ENCODE measurements at regions not wholly inside any gene's neighbourhood (a gene's known extent, or its start where the extent isn't known, plus 50 kb on each side); places are given as distances from the start of the nearest gene placed in this dataset.
"Not testable (repeated sequence)": the region's sequence is repeated elsewhere in the genome, so short reads cannot be mapped to it uniquely, and the experiment has no call there.

- no peak for DNase-seq
Measured at GRCh38 chr20:48215536-48215935, 430.3 kb upstream of the SULF2 start.

GRCh38 chr20:48214601-48215000 is 429.3 kb upstream of the SULF2 start:
- no peak for DNase-seq

DNA sequence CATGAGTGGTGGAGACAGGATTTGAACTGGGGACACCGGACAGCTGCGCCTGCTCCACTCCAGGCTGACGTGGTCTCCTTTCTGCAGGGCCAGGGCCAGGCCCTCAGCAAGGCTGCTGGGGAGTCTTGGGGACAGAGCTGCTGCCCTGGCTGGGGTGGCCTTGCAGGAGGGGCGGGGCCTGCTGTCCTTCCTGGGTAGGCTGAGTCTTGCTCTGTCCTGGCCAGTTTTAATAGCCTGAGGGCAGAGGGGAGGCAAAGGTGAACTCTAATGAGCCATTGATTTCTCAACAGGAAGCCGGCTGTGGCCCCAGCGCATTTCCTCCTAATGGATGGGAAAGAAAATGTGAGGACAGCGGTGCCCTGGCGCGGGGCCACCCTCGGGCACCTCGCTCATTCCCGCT is 428.4 kb upstream of the SULF2 start:
- DNase-seq: not testable (repeated sequence)

- DNase-seq: no peak
Measured at GRCh38 chr20:48212806-48213509, 427.7 kb upstream of the SULF2 start.

GRCh38 chr20:48211847-48212246 is 426.6 kb upstream of the SULF2 start:
- no peak for DNase-seq

GRCh38 chr20:48211238-48211637 is 426.0 kb upstream of the SULF2 start:
- DNase-seq: no peak

GRCh38 chr20:48210111-48211027 is 425.1 kb upstream of the SULF2 start:
- no peak for DNase-seq

- no peak for DNase-seq
Measured at GRCh38 chr20:48209102-48209501, 423.8 kb upstream of the SULF2 start.

DNA sequence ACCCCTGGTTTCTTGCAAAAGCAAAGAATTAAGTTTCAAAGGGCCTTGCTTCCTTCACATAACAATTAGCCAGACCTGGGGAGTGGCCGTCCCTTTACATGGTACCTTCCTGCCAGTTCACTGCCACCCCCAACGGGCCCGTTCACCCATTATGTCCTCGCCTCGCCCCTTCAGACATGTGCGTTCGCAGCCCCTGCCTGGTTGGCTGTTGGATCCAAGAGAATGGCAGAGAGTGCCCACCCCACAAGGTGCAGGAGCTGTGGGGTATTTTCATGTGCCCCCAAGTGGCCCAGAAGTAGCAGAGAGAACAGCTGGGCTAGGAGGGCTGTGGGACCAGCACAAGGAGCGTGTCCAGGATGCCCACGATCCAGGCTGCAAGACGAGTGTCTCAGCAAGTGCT is 422.9 kb upstream of the SULF2 start:
- no peak for DNase-seq

DNA sequence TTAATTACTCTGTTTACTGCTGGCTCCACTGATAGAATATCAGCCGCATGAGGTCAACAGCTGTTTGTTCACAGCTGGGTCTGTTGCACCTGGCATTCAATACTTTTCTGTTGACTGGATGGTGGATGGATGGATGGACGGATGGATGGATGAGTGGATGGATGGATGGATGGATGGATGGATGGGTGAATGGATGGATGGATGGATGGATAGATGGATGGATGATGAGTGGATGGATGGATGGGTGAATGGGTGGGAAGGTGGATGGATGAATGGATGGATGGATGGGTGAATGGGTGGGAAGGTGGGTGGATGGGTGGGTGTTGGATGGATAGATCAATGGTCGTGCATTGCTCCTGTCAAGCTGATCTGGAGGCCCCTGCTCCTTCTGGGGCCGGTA is 422.2 kb upstream of the SULF2 start:
- no peak for DNase-seq

DNA sequence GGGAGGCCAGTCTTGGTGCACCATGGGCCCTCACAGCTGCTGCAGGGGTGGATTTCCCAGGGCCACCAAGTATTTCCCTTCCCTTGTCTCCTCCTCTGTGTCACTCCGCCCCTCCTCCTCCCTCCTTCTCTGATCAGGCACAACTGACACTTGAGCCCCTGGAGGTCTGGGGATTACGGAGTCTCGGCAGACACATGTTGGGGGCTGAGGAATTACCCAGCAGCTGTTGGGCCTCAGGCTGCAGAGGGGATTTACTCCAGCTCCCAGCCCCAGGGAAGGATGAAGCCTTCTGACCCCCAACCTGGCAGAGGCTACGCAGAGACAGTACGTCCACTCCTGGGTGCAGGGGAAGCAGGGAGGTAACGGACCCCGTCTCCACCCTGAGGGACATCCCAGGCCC is 420.5 kb upstream of the SULF2 start:
- DNase-seq: no peak

- no peak for DNase-seq
Measured at GRCh38 chr20:48205281-48205782, 420.1 kb upstream of the SULF2 start.

DNA sequence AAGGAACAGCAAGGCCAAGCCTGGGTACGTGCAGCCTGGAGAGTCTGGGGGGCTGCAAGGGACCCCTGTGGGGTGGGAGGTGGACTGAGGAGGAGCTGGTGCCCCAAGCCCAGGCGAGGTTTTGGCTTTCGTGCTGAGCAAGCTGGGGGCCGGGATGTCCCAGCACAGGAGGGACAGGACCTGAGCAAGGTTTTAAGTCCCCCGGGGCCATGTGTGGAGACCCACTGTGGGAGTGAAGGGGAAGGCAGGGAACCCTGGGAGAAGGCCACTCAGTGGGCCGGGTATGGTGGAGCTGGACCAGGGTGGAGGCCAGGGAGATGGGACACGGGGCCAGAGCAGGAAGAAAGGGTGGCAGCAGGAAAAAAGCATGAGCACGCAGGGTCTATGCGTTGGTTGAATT is 419.2 kb upstream of the SULF2 start:
- no peak for DNase-seq

DNA sequence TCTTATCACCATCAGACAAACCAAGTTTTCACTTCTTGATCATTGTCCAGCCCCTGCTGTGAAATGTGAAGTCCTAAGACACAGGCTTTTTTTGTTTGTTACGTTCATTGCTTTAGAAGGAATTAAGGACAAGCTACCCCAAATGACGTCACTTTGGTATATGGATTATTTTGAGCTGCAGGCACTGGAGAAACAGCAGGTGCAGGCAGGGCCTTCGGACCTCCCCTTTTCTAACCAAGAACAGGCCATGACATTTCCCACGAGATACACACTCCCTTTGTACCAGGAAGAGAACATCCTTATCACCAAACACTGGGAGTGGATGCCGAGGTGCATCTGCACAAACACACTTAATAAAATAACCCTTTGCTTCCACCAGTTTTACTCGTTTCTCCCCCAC is 418.0 kb upstream of the SULF2 start:
- DNase-seq: no peak

DNA sequence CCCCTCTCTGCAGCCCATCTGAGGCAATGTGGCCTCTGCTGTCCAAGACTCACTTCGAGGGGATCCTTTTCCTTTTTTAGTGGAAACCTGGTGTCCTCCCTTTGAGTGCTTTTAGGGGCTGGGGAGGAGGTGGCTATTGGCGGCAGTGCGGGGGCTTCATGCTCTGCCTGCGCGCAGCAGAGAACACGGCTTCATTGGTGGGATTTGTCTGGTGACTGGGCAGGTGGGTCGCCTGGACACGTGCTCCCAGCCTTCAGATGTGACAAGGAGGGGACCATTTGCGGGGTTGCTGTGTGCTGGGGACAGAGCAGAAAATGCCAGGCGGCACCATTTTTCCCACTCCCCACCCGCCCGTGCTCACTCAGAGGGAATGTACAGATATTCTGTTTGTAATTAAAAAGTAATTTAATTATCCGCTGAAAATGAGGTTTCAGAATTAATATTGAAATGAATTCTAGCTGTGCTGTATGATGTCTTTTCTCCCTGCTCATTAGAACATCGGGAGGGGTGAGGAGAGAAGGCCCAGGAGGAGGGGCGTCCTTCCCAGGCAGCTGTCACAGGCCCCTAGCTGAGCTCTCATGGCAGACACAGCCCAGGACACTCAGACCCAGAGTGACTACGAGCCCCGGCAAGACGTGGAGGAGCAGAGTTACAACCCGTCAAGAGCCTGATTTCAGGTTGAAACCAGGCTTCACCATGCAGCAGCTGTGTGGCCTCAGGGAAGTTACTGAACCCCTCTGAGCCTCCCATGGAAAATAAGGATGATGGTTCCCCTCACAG is 417.2 kb upstream of the SULF2 start:
- no peak for DNase-seq

DNA sequence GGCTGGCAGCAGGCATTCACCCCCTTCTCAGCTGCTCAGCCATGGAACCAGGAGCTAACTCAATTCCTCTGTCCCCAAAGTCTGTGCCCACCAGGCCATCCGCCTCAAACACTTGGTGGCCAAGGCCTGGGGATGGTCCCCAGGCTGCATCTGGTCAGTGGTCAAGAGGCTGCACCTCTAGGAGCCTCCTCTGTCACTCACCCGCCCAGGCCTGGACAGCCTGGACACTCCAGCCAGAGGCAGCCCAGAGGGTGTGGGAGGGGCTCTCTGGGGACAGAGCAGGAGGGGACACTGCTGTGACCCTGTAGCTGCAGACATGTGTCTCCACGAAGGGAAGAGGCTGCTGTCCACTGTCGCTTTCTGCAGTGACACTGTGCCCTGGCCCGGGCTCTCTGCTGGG is 416.6 kb upstream of the SULF2 start:
- no peak for DNase-seq

GRCh38 chr20:48201188-48201587 is 415.9 kb upstream of the SULF2 start:
- DNase-seq: no peak

- DNase-seq: no peak
Measured at GRCh38 chr20:48198929-48199451, 413.7 kb upstream of the SULF2 start.

- no peak for DNase-seq
Measured at GRCh38 chr20:48197066-48197465, 411.8 kb upstream of the SULF2 start.

- no peak for DNase-seq
Measured at GRCh38 chr20:48196486-48196885, 411.2 kb upstream of the SULF2 start.

DNA sequence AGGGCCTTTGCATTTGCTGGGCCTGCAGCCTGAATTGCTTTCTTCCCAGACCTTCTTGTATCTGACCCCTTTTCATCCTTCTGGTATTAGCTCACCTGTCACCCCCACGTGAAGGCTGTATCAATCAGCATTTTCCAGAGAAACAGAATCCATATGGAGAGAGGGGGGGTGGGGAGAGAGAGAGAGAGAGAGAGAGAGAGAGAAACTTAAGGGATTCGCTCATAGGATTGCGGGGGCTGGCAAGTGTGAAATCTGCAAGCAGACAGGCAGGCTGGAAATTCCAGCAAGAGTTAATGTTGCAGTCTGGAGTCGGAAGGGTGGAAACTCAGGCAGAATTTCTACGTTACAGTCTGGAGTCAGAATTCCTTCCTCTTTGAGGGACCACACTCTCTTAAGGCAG is 410.7 kb upstream of the SULF2 start:
- no peak for DNase-seq

DNA sequence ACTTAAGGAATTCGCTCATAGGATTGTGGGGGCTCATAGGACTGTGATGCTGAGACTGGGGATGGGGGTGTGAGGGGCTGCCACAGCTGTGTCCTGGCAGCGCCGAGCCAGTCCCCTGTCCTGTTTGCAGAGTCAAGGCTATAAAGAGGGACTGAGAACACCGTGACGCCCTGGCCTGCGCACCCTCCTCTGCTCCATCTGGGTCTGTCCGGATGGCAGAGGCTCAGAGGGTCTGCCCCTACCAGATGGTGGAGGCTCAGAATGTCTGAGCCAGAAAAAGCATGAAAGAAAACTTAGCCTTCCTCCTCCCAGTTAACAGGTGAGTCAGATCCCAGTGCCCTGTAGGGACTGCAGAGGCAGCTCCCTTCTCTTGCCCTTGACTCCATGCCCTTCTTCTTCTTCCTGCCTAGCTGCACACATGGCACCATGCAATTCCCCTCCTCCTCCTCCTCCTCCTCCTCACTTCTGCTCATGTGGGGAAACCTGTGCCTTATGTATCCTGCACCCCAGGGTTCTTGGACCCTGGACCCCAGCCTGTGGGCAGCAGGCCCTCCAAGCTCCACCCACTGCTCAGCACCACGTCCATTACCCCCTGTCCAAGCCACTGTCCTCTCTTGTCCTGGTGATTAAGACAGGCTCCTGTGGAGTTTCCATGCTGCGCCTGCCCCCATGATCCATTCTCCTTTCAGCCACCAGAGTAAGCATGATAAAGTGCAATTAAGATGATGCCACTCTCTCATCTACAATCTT is 410.0 kb upstream of the SULF2 start:
- DNase-seq: no peak
